H1 (cell line): ENCODE measurements at regions not wholly inside any gene's neighbourhood (a gene's known extent, or its start where the extent isn't known, plus 50 kb on each side); places are given as distances from the start of the nearest gene placed in this dataset.
"Not testable (repeated sequence)": the region's sequence is repeated elsewhere in the genome, so short reads cannot be mapped to it uniquely, and the experiment has no call there.

Source experiments
- CTCF ChIA-PET: fragments of 300-600 bp; sonication (Branson Sonifier 250); formaldehyde crosslinking; loops from one replicate; lab custom pipeline; 2021; ENCODE audit not compliant: partially characterized antibody; lab: Charles Lee
- POLR2A ChIA-PET: fragments of 300-600 bp; sonication (Branson Sonifier 250); formaldehyde crosslinking; loops from one replicate; lab custom pipeline; 2021; ENCODE audit warnings: inconsistent platforms; ENCODE audit not compliant: partially characterized antibody; lab: Charles Lee
- DNase-seq, 2 experiments: peaks; one replicate each; pipeline versions ENCODE4 v3.0.0 to v3.0.0-alpha.2; 2010 to 2022; ENCODE audit warnings: low spot score in 2 of 2, low read depth in 1 of 2, mixed read lengths in 1 of 2
- FAIRE-seq: peaks from 2 replicates; lab custom pipeline; 2011; peaks lifted over from hg19 to GRCh38; lab: Jason Lieb, UNC
- H2AFZ ChIP-seq: 2 replicates; pipeline ENCODE4 v1.8.1; 2012; ENCODE audit warnings: low read length, inconsistent platforms
- H2AK5ac ChIP-seq: 2 replicates; pipeline ENCODE4 v1.6.1; 2013; ENCODE audit warnings: low read depth, low read length
- H2BK120ac ChIP-seq: replicated peaks from 2 replicates; pipeline ENCODE3; 2013; ENCODE audit warnings: low read depth, low read length, inconsistent platforms
- H2BK12ac ChIP-seq: 2 replicates; pipeline ENCODE4 v1.6.1; 2013; ENCODE audit warnings: low read depth, low read length
- H2BK15ac ChIP-seq: 2 replicates; pipeline ENCODE4 v1.6.1; 2013; ENCODE audit warnings: low read length
- H2BK20ac ChIP-seq: 2 replicates; pipeline ENCODE4 v1.6.1; 2013; ENCODE audit warnings: low read length
- H2BK5ac ChIP-seq: 2 replicates; pipeline ENCODE4 v1.6.1; 2013; ENCODE audit warnings: low read depth, low read length
- H3K14ac ChIP-seq: 2 replicates; pipeline ENCODE4 v1.6.1; 2013; ENCODE audit warnings: inconsistent platforms; ENCODE audit not compliant: insufficient read length
- H3K18ac ChIP-seq: 2 replicates; pipeline ENCODE4 v1.6.1; 2013; ENCODE audit warnings: low read length; ENCODE audit errors: extremely low read depth
- H3K23ac ChIP-seq: 2 replicates; pipeline ENCODE4 v1.6.1; 2013; ENCODE audit warnings: inconsistent platforms; ENCODE audit not compliant: insufficient read length
- H3K23me2 ChIP-seq: 2 replicates; pipeline ENCODE4 v1.6.1; 2013; ENCODE audit warnings: low read depth, low read length
- H3K27ac ChIP-seq: 2 replicates; pipeline ENCODE4 v1.6.1; 2011; ENCODE audit warnings: low read depth, low read length, inconsistent platforms
- H3K27me3 ChIP-seq, 4 experiments: replicated peaks in 1 of 4; 1 replicate in 1 of 4; 2 replicates in 3 of 4; pipeline versions ENCODE4 v1.6.1 to v1.8.1; 2011 to 2013; ENCODE audit warnings: low read length in 3 of 4, mild to moderate bottlenecking in 3 of 4, inconsistent platforms in 2 of 4, mixed read lengths in 2 of 4, moderate library complexity in 1 of 4; ENCODE audit not compliant: control insufficient read depth in 3 of 4, insufficient read depth in 3 of 4; ENCODE audit errors: extremely low read depth in 1 of 4
- H3K36me3 ChIP-seq, 4 experiments: 2 replicates each; pipeline versions ENCODE4 v1.6.1 to v1.8.1; 2011 to 2013; ENCODE audit warnings: mild to moderate bottlenecking in 4 of 4, low read length in 3 of 4, moderate library complexity in 2 of 4, control low read depth in 1 of 4, inconsistent platforms in 1 of 4; ENCODE audit not compliant: insufficient read depth in 4 of 4, control insufficient read depth in 2 of 4
- H3K4ac ChIP-seq: replicated peaks from 2 replicates; pipeline ENCODE3; 2013; ENCODE audit warnings: low read length, low read depth, mixed read lengths, inconsistent platforms; ENCODE audit not compliant: insufficient read length
- H3K4me1 ChIP-seq, 4 experiments: replicated peaks in 1 of 4; 1 replicate in 1 of 4; 2 replicates in 3 of 4; pipeline versions ENCODE4 v1.6.1 to v1.8.1; 2011 to 2013; ENCODE audit warnings: low read length in 3 of 4, inconsistent platforms in 2 of 4, mixed read lengths in 1 of 4; ENCODE audit not compliant: insufficient read depth in 4 of 4, control insufficient read depth in 3 of 4
- H3K4me2 ChIP-seq, 2 experiments: 2 replicates each; pipeline versions ENCODE4 v1.6.1 to v1.8.1; 2011 to 2013; ENCODE audit warnings: low read depth in 2 of 2, low read length in 2 of 2, control low read depth in 1 of 2, inconsistent platforms in 1 of 2, mild to moderate bottlenecking in 1 of 2; ENCODE audit not compliant: insufficient read depth in 1 of 2
- H3K4me3 ChIP-seq, 4 experiments: fragments of 200-600, 300-600 bp in 1 of 4; sonication (generic), shearing (Covaris generic), sonication (Bioruptor Twin) in 1 of 4; 2 replicates each; pipeline versions ENCODE4 v1.5.1 to v1.8.1; 2011 to 2016; ENCODE audit warnings: low read length in 4 of 4, low read depth in 3 of 4, control low read depth in 2 of 4, inconsistent platforms in 2 of 4, mild to moderate bottlenecking in 2 of 4, mixed read lengths in 1 of 4, moderate library complexity in 1 of 4; ENCODE audit not compliant: insufficient read depth in 2 of 4; ENCODE audit errors: extremely low read depth in 1 of 4
- H3K56ac ChIP-seq: replicated peaks from 2 replicates; pipeline ENCODE3; 2013; ENCODE audit warnings: low read depth, mild to moderate bottlenecking, mixed read lengths, low read length, inconsistent platforms; ENCODE audit not compliant: insufficient read length
- H3K79me1 ChIP-seq: 2 replicates; pipeline ENCODE4 v1.6.1; 2013; ENCODE audit warnings: low read depth, low read length, control low read depth
- H3K79me2 ChIP-seq, 2 experiments: 2 replicates each; pipeline versions ENCODE4 v1.6.1 to v1.8.1; 2012 to 2013; ENCODE audit warnings: low read length in 2 of 2, mild to moderate bottlenecking in 2 of 2, inconsistent platforms in 1 of 2; ENCODE audit not compliant: insufficient read depth in 2 of 2, control insufficient read depth in 1 of 2
- H3K9ac ChIP-seq, 4 experiments: replicated peaks in 1 of 4; 1 replicate in 1 of 4; 2 replicates in 3 of 4; pipeline versions ENCODE4 v1.6.1 to v1.8.1; 2011 to 2013; ENCODE audit warnings: low read depth in 3 of 4, low read length in 3 of 4, control low read depth in 2 of 4, mild to moderate bottlenecking in 2 of 4, moderate library complexity in 2 of 4, inconsistent platforms in 1 of 4; ENCODE audit errors: extremely low read depth in 1 of 4
- H3K9me3 ChIP-seq, 2 experiments: 2 replicates each; pipeline versions ENCODE4 v1.6.1 to v1.8.1; 2012 to 2013; ENCODE audit warnings: mild to moderate bottlenecking in 2 of 2, moderate library complexity in 2 of 2, control low read depth in 1 of 2, inconsistent platforms in 1 of 2, low read depth in 1 of 2, low read length in 1 of 2, mixed read lengths in 1 of 2; ENCODE audit not compliant: insufficient read depth in 2 of 2
- H4K20me1 ChIP-seq, 2 experiments: replicated peaks in 1 of 2; 2 replicates each; pipeline versions ENCODE3 to v1.8.1; 2011 to 2013; ENCODE audit warnings: inconsistent platforms in 2 of 2, low read length in 2 of 2, mild to moderate bottlenecking in 1 of 2; ENCODE audit not compliant: insufficient read depth in 2 of 2, control insufficient read depth in 1 of 2
- H4K5ac ChIP-seq: 2 replicates; pipeline ENCODE4 v1.6.1; 2013; ENCODE audit warnings: low read length, low read depth, mixed read lengths, inconsistent platforms; ENCODE audit not compliant: insufficient read length
- H4K8ac ChIP-seq: 2 replicates; pipeline ENCODE4 v1.8.0; 2013; ENCODE audit warnings: mild to moderate bottlenecking, moderate library complexity, low read length, inconsistent platforms; ENCODE audit not compliant: insufficient read depth; ENCODE audit errors: extremely low read depth
- H4K91ac ChIP-seq: replicated peaks from 2 replicates; pipeline ENCODE3; 2013; ENCODE audit warnings: low read length, mixed read lengths, inconsistent platforms; ENCODE audit not compliant: insufficient read length
- WGBS, 2 experiments: shearing (Covaris generic) in 1 of 2; methylation state at CpG; one replicate each; pipeline versions ENCODE4 v1.1.6 to v1.1.7; 2013 to 2015; ENCODE audit warnings: low lambda C conversion rate in 2 of 2, mixed read lengths in 2 of 2, inconsistent platforms in 1 of 2, low coverage in 1 of 2, missing lambda C conversion rate in 1 of 2; ENCODE audit not compliant: insufficient replicate concordance in 2 of 2, insufficient coverage in 1 of 2, insufficient read length in 1 of 2; ENCODE audit errors: extremely low coverage in 1 of 2, missing lambda C conversion rate in 1 of 2; 5-methylcytosine and 5-hydroxymethylcytosine counted together

- H4K20me1 ChIP-seq, H3K27ac ChIP-seq, H4K91ac ChIP-seq, H3K79me2 ChIP-seq, H2AFZ ChIP-seq, H3K23ac ChIP-seq, H3K4me1 ChIP-seq, H2AK5ac ChIP-seq, H3K4ac ChIP-seq, H4K5ac ChIP-seq, H3K23me2 ChIP-seq, H2BK20ac ChIP-seq, H2BK5ac ChIP-seq, H2BK15ac ChIP-seq, H4K8ac ChIP-seq, DNase-seq, H3K9me3 ChIP-seq, H3K36me3 ChIP-seq, CTCF ChIA-PET, H3K4me3 ChIP-seq, H3K4me2 ChIP-seq, POLR2A ChIA-PET, H3K56ac ChIP-seq, H3K14ac ChIP-seq, H2BK12ac ChIP-seq, FAIRE-seq, H3K9ac ChIP-seq, H3K18ac ChIP-seq, H2BK120ac ChIP-seq, H3K27me3 ChIP-seq, H3K79me1 ChIP-seq: not testable (repeated sequence)
- no CpG with 5 or more reads among the region's 3 CpGs for WGBS, 2 experiments
Measured at GRCh38 chr21:8464403-8465152, 2056.8 kb upstream of the TPTE start.

GRCh38 chr21:8466642-8467041 lies 2054.7 kb upstream of the TPTE start:
- H2BK120ac ChIP-seq, H3K79me1 ChIP-seq, H3K4me2 ChIP-seq, H3K4ac ChIP-seq, H3K4me3 ChIP-seq, H4K8ac ChIP-seq, H3K27me3 ChIP-seq, H2BK15ac ChIP-seq, H3K79me2 ChIP-seq, H2BK20ac ChIP-seq, H3K56ac ChIP-seq, H3K9ac ChIP-seq, FAIRE-seq, POLR2A ChIA-PET, DNase-seq, H3K27ac ChIP-seq, H2AK5ac ChIP-seq, H2BK5ac ChIP-seq, H3K14ac ChIP-seq, H2BK12ac ChIP-seq, H3K36me3 ChIP-seq, H4K5ac ChIP-seq, H3K9me3 ChIP-seq, H3K18ac ChIP-seq, H3K23ac ChIP-seq, H3K4me1 ChIP-seq, CTCF ChIA-PET, H4K20me1 ChIP-seq, H3K23me2 ChIP-seq, H2AFZ ChIP-seq, H4K91ac ChIP-seq: not testable (repeated sequence)
- 100% methylated on average over 3 of the region's 10 CpGs; no CpG with 5 or more reads in 1 of the 2 experiments for WGBS, 2 experiments
